Testis (tissue), 2 donors: ENCODE measurements at regions not wholly inside any gene's neighbourhood (a gene's known extent, or its start where the extent isn't known, plus 50 kb on each side); places are given as distances from the start of the nearest gene placed in this dataset.

Experiments used
- POLR2A ChIP-seq: fragments of 450-650 bp; IDR thresholded peaks from one replicate; pipeline ENCODE4 v1.6.1; 2017; ENCODE audit warnings: antibody characterized with exemption, mild to moderate bottlenecking, moderate library complexity
- TF ChIP-seq, protein P1 (sequence below), 3 experiments: fragments of 450-650 bp in 2 of 3; fragments of 200-600 bp in 1 of 3; sonication (generic) in 1 of 3; IDR thresholded peaks; one replicate each; pipeline ENCODE4 v1.5.1; 2016 to 2019; ENCODE audit warnings: antibody characterized with exemption in 3 of 3, mild to moderate bottlenecking in 2 of 3, moderate library complexity in 1 of 3

DNA sequence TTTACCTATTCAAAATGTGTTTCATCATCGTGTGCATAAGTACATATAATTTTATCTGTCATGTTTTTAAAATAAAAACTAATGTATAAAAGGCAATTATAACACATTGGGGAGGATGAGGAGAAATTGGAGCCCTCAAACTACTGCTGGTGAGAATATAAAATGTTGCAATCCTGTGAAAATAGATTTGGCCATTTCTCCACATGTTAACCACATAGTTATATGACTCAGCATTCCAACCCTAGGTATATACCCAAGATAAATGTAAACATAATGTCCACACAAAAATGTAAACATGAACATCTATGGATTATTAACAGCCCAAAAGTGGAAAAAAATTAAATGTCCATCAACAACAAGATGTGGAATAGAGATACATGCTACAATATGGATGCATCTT, 928.0 kb upstream of the FAT3 start:
- TF ChIP-seq, protein P1, sequence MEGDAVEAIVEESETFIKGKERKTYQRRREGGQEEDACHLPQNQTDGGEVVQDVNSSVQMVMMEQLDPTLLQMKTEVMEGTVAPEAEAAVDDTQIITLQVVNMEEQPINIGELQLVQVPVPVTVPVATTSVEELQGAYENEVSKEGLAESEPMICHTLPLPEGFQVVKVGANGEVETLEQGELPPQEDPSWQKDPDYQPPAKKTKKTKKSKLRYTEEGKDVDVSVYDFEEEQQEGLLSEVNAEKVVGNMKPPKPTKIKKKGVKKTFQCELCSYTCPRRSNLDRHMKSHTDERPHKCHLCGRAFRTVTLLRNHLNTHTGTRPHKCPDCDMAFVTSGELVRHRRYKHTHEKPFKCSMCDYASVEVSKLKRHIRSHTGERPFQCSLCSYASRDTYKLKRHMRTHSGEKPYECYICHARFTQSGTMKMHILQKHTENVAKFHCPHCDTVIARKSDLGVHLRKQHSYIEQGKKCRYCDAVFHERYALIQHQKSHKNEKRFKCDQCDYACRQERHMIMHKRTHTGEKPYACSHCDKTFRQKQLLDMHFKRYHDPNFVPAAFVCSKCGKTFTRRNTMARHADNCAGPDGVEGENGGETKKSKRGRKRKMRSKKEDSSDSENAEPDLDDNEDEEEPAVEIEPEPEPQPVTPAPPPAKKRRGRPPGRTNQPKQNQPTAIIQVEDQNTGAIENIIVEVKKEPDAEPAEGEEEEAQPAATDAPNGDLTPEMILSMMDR (IDR thresholded peaks at IDR 0.05), result no peak
- no peak for TF ChIP-seq POLR2A
